OCI-LY7 (cell line): ENCODE measurements at regions not wholly inside any gene's neighbourhood (a gene's known extent, or its start where the extent isn't known, plus 50 kb on each side); places are given as distances from the start of the nearest gene placed in this dataset.

Experiments
- CTCF ChIP-seq: fragments of 200-600 bp; sonication (generic); conservative IDR thresholded peaks from 2 replicates; pipeline ENCODE4 v1.5.1; 2014; ENCODE audit warnings: mild to moderate bottlenecking, antibody characterized with exemption, low read length, moderate library complexity, mixed read lengths
- EZH2phosphoT487 ChIP-seq: fragments of 200-600 bp; sonication (generic); IDR thresholded peaks from 2 replicates; pipeline ENCODE4 v1.6.1; 2018; ENCODE audit warnings: low read depth, borderline replicate concordance, mild to moderate bottlenecking, mixed run types, antibody characterized with exemption, low read length, moderate library complexity, mixed read lengths

GRCh38 chr7:52547308-52547910 lies 488.0 kb upstream of the POM121L12 start:
- no peak for TF ChIP-seq CTCF
- TF ChIP-seq EZH2phosphoT487, result no peak
